ENCODE measurements at regions not wholly inside any gene's neighbourhood (a gene's known extent, or its start where the extent isn't known, plus 50 kb on each side); places are given as distances from the start of the nearest gene placed in this dataset.

DNA sequence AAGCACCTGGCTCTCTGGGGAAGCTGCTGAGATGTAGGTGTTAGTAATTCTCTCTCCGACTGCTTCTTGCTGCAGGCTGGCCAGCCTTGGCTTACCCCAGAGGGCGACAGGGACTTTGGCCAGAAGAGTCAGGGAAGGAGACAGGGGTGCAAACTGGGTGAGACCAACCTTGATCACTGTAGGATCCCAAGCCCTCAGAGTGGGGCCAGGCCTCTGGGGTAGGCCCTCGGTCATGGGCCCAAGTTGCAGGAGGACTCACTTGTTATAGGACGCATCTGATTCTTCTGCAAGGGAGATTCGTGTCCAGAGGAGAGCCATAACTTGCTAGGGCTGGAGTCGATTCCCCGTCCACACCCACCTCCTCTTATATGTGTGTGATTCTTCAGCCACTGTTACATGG lies 111.7 kb upstream of the SIX3 start:
- no peak for TF ChIP-seq JUND (IDR thresholded peaks at IDR 0.05; ENCODE audit: low read length)
- no peak for TF ChIP-seq EGR1 (IDR thresholded peaks at IDR 0.05; ENCODE audit: borderline replicate concordance, low read depth, low read length)
- no peak for TF ChIP-seq RBBP5 (IDR thresholded peaks at IDR 0.05; ENCODE audit: borderline replicate concordance, low read depth, low read length)
- no peak for TF ChIP-seq MAFK (IDR thresholded peaks at IDR 0.05; ENCODE audit: low read depth, low read length)
- TF ChIP-seq, protein P1, sequence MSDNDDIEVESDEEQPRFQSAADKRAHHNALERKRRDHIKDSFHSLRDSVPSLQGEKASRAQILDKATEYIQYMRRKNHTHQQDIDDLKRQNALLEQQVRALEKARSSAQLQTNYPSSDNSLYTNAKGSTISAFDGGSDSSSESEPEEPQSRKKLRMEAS (IDR thresholded peaks at IDR 0.05): no peak
- TF ChIP-seq CHD1 (IDR thresholded peaks at IDR 0.05; ENCODE audit: low read depth, low read length): no peak
- TF ChIP-seq PHF8 (conservative IDR thresholded peaks at IDR 0.05; ENCODE audit: low read depth, low read length): no peak
- TF ChIP-seq, protein P2, sequence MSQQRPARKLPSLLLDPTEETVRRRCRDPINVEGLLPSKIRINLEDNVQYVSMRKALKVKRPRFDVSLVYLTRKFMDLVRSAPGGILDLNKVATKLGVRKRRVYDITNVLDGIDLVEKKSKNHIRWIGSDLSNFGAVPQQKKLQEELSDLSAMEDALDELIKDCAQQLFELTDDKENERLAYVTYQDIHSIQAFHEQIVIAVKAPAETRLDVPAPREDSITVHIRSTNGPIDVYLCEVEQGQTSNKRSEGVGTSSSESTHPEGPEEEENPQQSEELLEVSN (IDR thresholded peaks at IDR 0.05): no peak
- no peak for TF ChIP-seq JUN (IDR thresholded peaks at IDR 0.05; ENCODE audit: low read depth, low read length)
- no peak for TF ChIP-seq POLR2AphosphoS5 (IDR thresholded peaks at IDR 0.05; ENCODE audit: low read depth, low read length)
- no peak for TF ChIP-seq BCL11A (IDR thresholded peaks at IDR 0.05; ENCODE audit: low read depth in 2 of 2, low read length in 2 of 2)
- TF ChIP-seq POLR2A (IDR thresholded peaks at IDR 0.05; ENCODE audit: control extremely low read depth in 1 of 2, low read depth in 2 of 2, low read length in 2 of 2): no peak
- DNase-seq (ENCODE audit: low read depth in 1 of 2, low spot score in 2 of 2): no peak
- no peak overlapping the region for H3K4me2 ChIP-seq (ENCODE audit: insufficient read depth in 1 of 2, low read depth in 2 of 2, low read length in 2 of 2)
- H3K14ac ChIP-seq (ENCODE audit: insufficient read length): no peak overlapping the region
- no peak overlapping the region for H3K18ac ChIP-seq (ENCODE audit: extremely low read depth, low read length)
- no peak for FAIRE-seq
- no peak overlapping the region for H3K27ac ChIP-seq (ENCODE audit: low read depth, low read length)
- H3K4me1 ChIP-seq (replicated peaks in 1 of 4; ENCODE audit: control insufficient read depth in 3 of 4, insufficient read depth in 4 of 4, low read length in 3 of 4): no peaks in the 10 kb centered on the region
- no peak overlapping the region for H2BK120ac ChIP-seq (replicated peaks; ENCODE audit: low read depth, low read length)
- H3K27me3 ChIP-seq (replicated peaks in 1 of 4; ENCODE audit: control insufficient read depth in 3 of 4, extremely low read depth in 1 of 4, insufficient read depth in 3 of 4, low read length in 3 of 4): no peaks in the 10 kb centered on the region
- no peak overlapping the region for H3K4ac ChIP-seq (replicated peaks; ENCODE audit: insufficient read length, low read depth, low read length)
- H2AK5ac ChIP-seq (ENCODE audit: low read depth, low read length): no peak overlapping the region
- H4K20me1 ChIP-seq (replicated peaks in 1 of 2; ENCODE audit: control insufficient read depth in 1 of 2, insufficient read depth in 2 of 2, low read length in 2 of 2): no peaks in the 10 kb centered on the region
- CTCF ChIA-PET (ENCODE audit: partially characterized antibody): interaction anchor here (3.3 kb wide), 1 partner anchor 12 kb away, joined by 10 read pairs; no protein-coding TSS in a partner anchor
- H3K79me2 ChIP-seq (ENCODE audit: control insufficient read depth in 1 of 2, insufficient read depth in 2 of 2, low read length in 2 of 2): no peaks in the 10 kb centered on the region
- H2BK15ac ChIP-seq (ENCODE audit: low read length): no peak overlapping the region
- H4K5ac ChIP-seq (ENCODE audit: insufficient read length, low read depth, low read length): no peak overlapping the region
- H2AFZ ChIP-seq (ENCODE audit: low read length): no peak overlapping the region
- no peak overlapping the region for H2BK20ac ChIP-seq (ENCODE audit: low read length)
- H3K56ac ChIP-seq (replicated peaks; ENCODE audit: insufficient read length, low read depth, low read length): no peak overlapping the region
- no peak overlapping the region for H4K8ac ChIP-seq (ENCODE audit: extremely low read depth, insufficient read depth, low read length)
- no peaks in the 10 kb centered on the region for H3K23me2 ChIP-seq (ENCODE audit: low read depth, low read length)
- POLR2A ChIA-PET (ENCODE audit: partially characterized antibody): no interaction called here
- H3K36me3 ChIP-seq (ENCODE audit: control insufficient read depth in 2 of 4, insufficient read depth in 4 of 4, low read length in 3 of 4): no peaks in the 10 kb centered on the region
- no peaks in the 10 kb centered on the region for H3K9me3 ChIP-seq (ENCODE audit: insufficient read depth in 2 of 2, low read depth in 1 of 2, low read length in 1 of 2)
- H3K4me3 ChIP-seq (ENCODE audit: extremely low read depth in 1 of 4, insufficient read depth in 2 of 4, low read depth in 3 of 4, low read length in 4 of 4): no peak overlapping the region
- H3K23ac ChIP-seq (ENCODE audit: insufficient read length): no peak overlapping the region
- no peaks in the 10 kb centered on the region for H3K79me1 ChIP-seq (ENCODE audit: low read depth, low read length)
- no peak overlapping the region for H3K9ac ChIP-seq (replicated peaks in 1 of 4; ENCODE audit: extremely low read depth in 1 of 4, low read depth in 3 of 4, low read length in 3 of 4)
- no peak overlapping the region for H4K91ac ChIP-seq (replicated peaks; ENCODE audit: insufficient read length, low read length)
- 93% methylated on average over 7 of the region's 7 CpGs; no CpG with 5 or more reads in 1 of the 2 experiments for WGBS, 2 experiments (ENCODE audit: extremely low coverage in 1 of 2, insufficient coverage in 1 of 2, insufficient read length in 1 of 2, insufficient replicate concordance in 2 of 2, low coverage in 1 of 2, low lambda C conversion rate in 2 of 2, missing lambda C conversion rate in 1 of 2)
- H2BK5ac ChIP-seq (ENCODE audit: low read depth, low read length): no peak overlapping the region
- no peak overlapping the region for H2BK12ac ChIP-seq (ENCODE audit: low read depth, low read length)

All from H1 (cell line).